CD14-positive monocyte (primary cell): ENCODE measurements at regions not wholly inside any gene's neighbourhood (a gene's known extent, or its start where the extent isn't known, plus 50 kb on each side); places are given as distances from the start of the nearest gene placed in this dataset.

Experiments used
- DNase-seq, 3 donors: peaks; one replicate each; pipeline ENCODE4 v3.0.0-alpha.2; 2011 to 2022
- H2AFZ ChIP-seq: 2 replicates; pipeline ENCODE4 v1.6.0; 2012; ENCODE audit warnings: mild to moderate bottlenecking, low read depth, low read length, inconsistent platforms; ENCODE audit not compliant: insufficient read depth, poor library complexity, severe bottlenecking
- H3K27ac ChIP-seq, 2 donors: 1 replicate in 1 of 2; 2 replicates in 1 of 2; pipeline ENCODE4 v1.5.1; 2012 to 2013; ENCODE audit warnings: low read length in 2 of 2, control low read depth in 1 of 2, inconsistent platforms in 1 of 2, low read depth in 1 of 2, mild to moderate bottlenecking in 1 of 2
- H3K27me3 ChIP-seq, 2 donors: one replicate each; pipeline versions ENCODE4 v1.6.0 to v1.6.1; 2011 to 2013; ENCODE audit warnings: low read length in 2 of 2; ENCODE audit not compliant: control insufficient read depth in 2 of 2, insufficient read depth in 2 of 2
- H3K36me3 ChIP-seq, 2 donors: replicated peaks in 1 of 2; 1 replicate in 1 of 2; 2 replicates in 1 of 2; pipeline versions ENCODE4 v1.5.1 to v1.6.1; 2012 to 2013; ENCODE audit warnings: low read length in 2 of 2, control low read depth in 1 of 2, inconsistent platforms in 1 of 2, mild to moderate bottlenecking in 1 of 2; ENCODE audit not compliant: insufficient read depth in 2 of 2, control insufficient read depth in 1 of 2
- H3K4me1 ChIP-seq, 2 donors: 1 replicate in 1 of 2; 2 replicates in 1 of 2; pipeline versions ENCODE4 v1.5.1 to v1.6.1; 2012 to 2013; ENCODE audit warnings: low read length in 2 of 2, control low read depth in 1 of 2, inconsistent platforms in 1 of 2, mild to moderate bottlenecking in 1 of 2, moderate library complexity in 1 of 2; ENCODE audit not compliant: insufficient read depth in 2 of 2, control insufficient read depth in 1 of 2
- H3K4me2 ChIP-seq: replicated peaks from 2 replicates; pipeline ENCODE3; 2012; ENCODE audit warnings: low read length, moderate library complexity, mild to moderate bottlenecking; ENCODE audit not compliant: poor library complexity, severe bottlenecking; ENCODE audit errors: extremely low read depth
- H3K4me3 ChIP-seq, 3 experiments: fragments of 200-600 bp in 1 of 3; sonication (generic) in 1 of 3; replicated peaks in 1 of 3; 1 replicate in 2 of 3; 2 replicates in 1 of 3; pipeline ENCODE4 v1.5.1; 2011 to 2013; ENCODE audit warnings: low read length in 3 of 3, mild to moderate bottlenecking in 3 of 3, control low read depth in 2 of 3, low read depth in 2 of 3, inconsistent platforms in 1 of 3, moderate library complexity in 1 of 3
- H3K79me2 ChIP-seq: 2 replicates; pipeline ENCODE4 v1.6.0; 2012; ENCODE audit warnings: mild to moderate bottlenecking, control low read depth, inconsistent platforms, low read length, moderate library complexity; ENCODE audit not compliant: insufficient read depth
- H3K9ac ChIP-seq: 2 replicates; pipeline ENCODE4 v1.6.0; 2017; ENCODE audit warnings: low read length, mild to moderate bottlenecking; ENCODE audit not compliant: insufficient read depth, poor library complexity, severe bottlenecking
- H3K9me3 ChIP-seq, 2 donors: replicated peaks in 1 of 2; 1 replicate in 1 of 2; 2 replicates in 1 of 2; pipeline versions ENCODE4 v1.5.1 to v1.6.1; 2012 to 2013; ENCODE audit warnings: low read length in 2 of 2, control low read depth in 1 of 2; ENCODE audit not compliant: control insufficient read depth in 1 of 2, insufficient read depth in 1 of 2
- H4K20me1 ChIP-seq: 2 replicates; pipeline ENCODE4 v1.6.0; 2012; ENCODE audit warnings: mild to moderate bottlenecking, low read length, control low read depth, moderate library complexity; ENCODE audit not compliant: insufficient read depth
- H3K27ac Mint-ChIP-seq, 7 donors: one replicate each; pipeline ENCODE4 v1.8.0; 2020; ENCODE audit warnings: mild to moderate bottlenecking in 7 of 7, mixed read lengths in 7 of 7, moderate library complexity in 6 of 7, inconsistent platforms in 2 of 7
- H3K27me3 Mint-ChIP-seq, 3 donors: one replicate each; pipeline ENCODE4 v1.8.0; 2021 to 2022; ENCODE audit warnings: low read depth in 3 of 3, mild to moderate bottlenecking in 3 of 3, mixed read lengths in 3 of 3, moderate library complexity in 3 of 3, inconsistent platforms in 1 of 3
- H3K36me3 Mint-ChIP-seq, 2 donors: one replicate each; pipeline ENCODE4 v1.8.0; 2020; ENCODE audit warnings: mixed read lengths in 2 of 2, inconsistent platforms in 1 of 2, mild to moderate bottlenecking in 1 of 2
- H3K4me1 Mint-ChIP-seq: one replicate; pipeline ENCODE4 v1.8.0; 2020; ENCODE audit warnings: mild to moderate bottlenecking, mixed read lengths
- H3K4me3 Mint-ChIP-seq, 2 donors: one replicate each; pipeline ENCODE4 v1.8.0; 2020; ENCODE audit warnings: mild to moderate bottlenecking in 2 of 2, mixed read lengths in 2 of 2, moderate library complexity in 1 of 2
- H3K9me3 Mint-ChIP-seq, 7 donors: one replicate each; pipeline ENCODE4 v1.8.0; 2020 to 2022; ENCODE audit warnings: mixed read lengths in 7 of 7, mild to moderate bottlenecking in 6 of 7, moderate library complexity in 6 of 7, inconsistent platforms in 2 of 7
- WGBS: methylation state at CpG from one replicate; pipeline ENCODE4 v1.1.5; 2013; ENCODE audit warnings: missing lambda C conversion rate; ENCODE audit not compliant: insufficient coverage; 5-methylcytosine and 5-hydroxymethylcytosine counted together
- intact Hi-C, 2 donors: fragments of 100-400 bp; cut with micrococcal nuclease; formaldehyde crosslinking; loops; one replicate each; pipeline versions ENCODE4 v1.15.0 to v1.15.1; 2023
- TF ChIP-seq, protein P1 (sequence below): fragments of 200-600 bp; IDR thresholded peaks from one replicate; pipeline ENCODE4 v1.8.0; 2022; ENCODE audit warnings: antibody characterized with exemption, mild to moderate bottlenecking

DNA sequence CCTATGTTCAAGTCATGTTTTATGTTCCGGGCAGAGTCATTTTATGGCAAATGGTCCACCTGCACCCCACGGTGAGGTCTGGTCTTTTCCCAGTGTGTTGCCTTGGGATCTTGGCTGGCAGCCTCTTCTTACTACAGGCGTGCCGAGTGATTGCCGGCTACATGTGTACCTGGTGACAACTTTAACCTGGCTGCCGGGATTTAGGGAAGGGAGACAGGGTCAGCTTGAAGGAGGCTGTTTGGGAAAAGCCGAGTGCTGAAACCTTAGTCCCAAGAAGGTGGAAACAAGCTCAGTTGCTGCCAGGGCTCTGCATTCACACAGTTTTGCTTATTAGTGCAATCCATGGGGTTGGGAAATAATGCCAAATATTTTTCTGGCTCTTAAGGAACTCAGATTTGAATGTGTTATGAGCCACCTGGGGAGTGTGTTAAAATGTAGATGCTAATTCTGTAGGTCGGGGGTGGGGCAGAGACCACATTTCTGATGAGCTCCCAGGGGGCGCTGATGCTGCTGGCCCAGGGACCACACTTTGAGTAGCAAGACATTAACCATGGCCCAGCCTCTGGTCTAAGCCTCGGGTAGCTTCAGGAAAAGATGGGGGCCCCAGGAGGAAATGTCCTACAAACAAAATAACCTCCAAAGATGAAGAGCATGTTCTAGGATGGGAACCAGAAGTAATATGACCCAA is 179.6 kb downstream of the TBX5 start:
- H3K36me3 Mint-ChIP-seq = no peaks in the 10 kb centered on the region
- no peak overlapping the region for H3K4me3 ChIP-seq
- peaks cover 0 to 5% of the 10 kb centered on the region in 2 donors for H3K27me3 ChIP-seq
- H3K4me2 ChIP-seq = no peak overlapping the region
- no peak for DNase-seq
- H3K36me3 ChIP-seq = no peaks in the 10 kb centered on the region
- H3K9ac ChIP-seq = no peak overlapping the region
- 54% methylated on average over 6 of the region's 10 CpGs for WGBS
- no peaks in the 10 kb centered on the region for H3K9me3 ChIP-seq
- H3K9me3 Mint-ChIP-seq = no peaks in the 10 kb centered on the region
- H2AFZ ChIP-seq = no peak overlapping the region
- H3K4me1 ChIP-seq = no peaks in the 10 kb centered on the region
- TF ChIP-seq, protein P1, sequence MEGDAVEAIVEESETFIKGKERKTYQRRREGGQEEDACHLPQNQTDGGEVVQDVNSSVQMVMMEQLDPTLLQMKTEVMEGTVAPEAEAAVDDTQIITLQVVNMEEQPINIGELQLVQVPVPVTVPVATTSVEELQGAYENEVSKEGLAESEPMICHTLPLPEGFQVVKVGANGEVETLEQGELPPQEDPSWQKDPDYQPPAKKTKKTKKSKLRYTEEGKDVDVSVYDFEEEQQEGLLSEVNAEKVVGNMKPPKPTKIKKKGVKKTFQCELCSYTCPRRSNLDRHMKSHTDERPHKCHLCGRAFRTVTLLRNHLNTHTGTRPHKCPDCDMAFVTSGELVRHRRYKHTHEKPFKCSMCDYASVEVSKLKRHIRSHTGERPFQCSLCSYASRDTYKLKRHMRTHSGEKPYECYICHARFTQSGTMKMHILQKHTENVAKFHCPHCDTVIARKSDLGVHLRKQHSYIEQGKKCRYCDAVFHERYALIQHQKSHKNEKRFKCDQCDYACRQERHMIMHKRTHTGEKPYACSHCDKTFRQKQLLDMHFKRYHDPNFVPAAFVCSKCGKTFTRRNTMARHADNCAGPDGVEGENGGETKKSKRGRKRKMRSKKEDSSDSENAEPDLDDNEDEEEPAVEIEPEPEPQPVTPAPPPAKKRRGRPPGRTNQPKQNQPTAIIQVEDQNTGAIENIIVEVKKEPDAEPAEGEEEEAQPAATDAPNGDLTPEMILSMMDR = no peak
- no peaks in the 10 kb centered on the region for H3K4me1 Mint-ChIP-seq
- no peaks in the 10 kb centered on the region for H3K79me2 ChIP-seq
- H3K27me3 Mint-ChIP-seq = peaks cover 1 to 17% (median 4%) of the 10 kb centered on the region in 3 donors
- H3K4me3 Mint-ChIP-seq = no peak overlapping the region
- no peaks in the 10 kb centered on the region for H4K20me1 ChIP-seq
- intact Hi-C loops = no loop called here
- no peak overlapping the region for H3K27ac Mint-ChIP-seq
- H3K27ac ChIP-seq = no peak overlapping the region

DNA sequence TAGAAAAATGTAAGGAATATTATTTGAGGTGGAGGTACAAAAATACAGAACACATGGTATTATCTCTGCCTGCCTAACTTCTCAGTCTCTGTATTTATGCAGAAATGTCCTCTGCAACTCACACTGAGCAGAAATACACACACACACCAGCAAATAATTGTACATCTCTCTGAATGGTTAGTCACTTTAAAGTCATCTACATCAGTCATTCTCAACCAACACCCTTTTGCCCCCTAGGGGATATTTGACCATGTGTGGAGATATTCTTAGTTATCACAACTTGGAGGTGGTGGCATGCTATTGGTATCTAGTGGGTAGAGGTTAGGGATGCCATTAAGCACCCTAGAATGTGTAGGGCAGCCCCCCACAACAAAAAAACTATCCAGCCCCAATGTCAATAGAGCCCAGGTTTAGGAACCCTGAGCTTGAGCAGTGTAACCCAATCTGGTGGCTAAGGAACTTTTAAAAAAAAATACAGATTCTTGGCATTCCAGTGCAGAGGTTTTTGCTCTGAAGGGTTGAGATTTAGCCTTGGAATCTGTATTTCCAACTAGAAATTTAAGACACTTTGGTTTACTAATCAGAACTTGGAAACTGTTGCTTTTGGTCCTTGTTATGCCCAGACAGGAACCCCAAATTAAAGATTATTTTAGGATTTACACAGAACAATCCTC is 183.8 kb downstream of the TBX5 start:
- Mint-ChIP-seq H3K4me1 (no peaks in the 10 kb centered on the region), H3K9me3 (peaks cover 0 to 6% (median 2%) of the 10 kb centered on the region in 7 donors), H3K36me3 (no peaks in the 10 kb centered on the region), H3K27ac (no peak overlapping the region), H3K4me3 (no peak overlapping the region), H3K27me3 (peaks cover 3 to 19% (median 7%) of the 10 kb centered on the region in 3 donors)
- H4K20me1 ChIP-seq = no peaks in the 10 kb centered on the region
- no peak for DNase-seq
- peaks cover 0 to 5% of the 10 kb centered on the region in 2 donors for H3K27me3 ChIP-seq
- H3K36me3 ChIP-seq = no peaks in the 10 kb centered on the region
- no peaks in the 10 kb centered on the region for H3K9me3 ChIP-seq
- no peak overlapping the region for H2AFZ ChIP-seq
- H3K4me2 ChIP-seq = no peak overlapping the region
- no peak overlapping the region for H3K4me3 ChIP-seq
- no peaks in the 10 kb centered on the region for H3K79me2 ChIP-seq
- H3K27ac ChIP-seq = no peak overlapping the region
- H3K9ac ChIP-seq = no peak overlapping the region
- TF ChIP-seq, protein P1 = no peak
- H3K4me1 ChIP-seq = no peaks in the 10 kb centered on the region
- intact Hi-C loops = no loop called here
